GM12875 (cell line): ENCODE measurements at regions not wholly inside any gene's neighbourhood (a gene's known extent, or its start where the extent isn't known, plus 50 kb on each side); places are given as distances from the start of the nearest gene placed in this dataset.

ENCODE experiments used
- H3K4me3 ChIP-seq: one replicate; pipeline ENCODE4 v1.5.1; 2011; ENCODE audit warnings: low read depth, low read length, control low read depth
- TF ChIP-seq, protein P1 (sequence below): IDR thresholded peaks from 2 replicates; pipeline ENCODE4 v1.5.1; 2011; ENCODE audit warnings: low read depth, mild to moderate bottlenecking, control low read depth, inconsistent platforms, low read length, moderate library complexity, borderline replicate concordance; ENCODE audit not compliant: insufficient read depth

DNA sequence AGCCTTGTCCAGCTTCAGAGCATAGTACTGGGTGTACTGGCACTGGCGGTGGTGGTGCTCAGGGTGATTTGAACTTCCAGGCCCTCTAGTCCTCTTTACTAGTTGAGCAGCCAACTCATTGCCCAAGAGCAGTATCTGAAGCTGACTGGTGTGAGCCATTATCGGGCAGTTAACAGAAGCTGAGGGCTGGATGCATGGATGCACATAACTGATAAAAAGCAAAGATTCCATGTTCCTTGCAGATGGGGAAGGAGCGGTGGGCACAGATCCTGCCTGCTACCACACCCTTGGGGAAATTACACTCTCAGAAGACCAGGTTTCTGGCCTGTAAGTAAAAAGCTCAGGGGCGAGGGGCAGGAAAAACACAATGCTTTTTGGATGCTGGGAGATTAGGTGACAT lies 499.4 kb upstream of the ARGLU1 start:
- no peak overlapping the region for H3K4me3 ChIP-seq
- TF ChIP-seq, protein P1, sequence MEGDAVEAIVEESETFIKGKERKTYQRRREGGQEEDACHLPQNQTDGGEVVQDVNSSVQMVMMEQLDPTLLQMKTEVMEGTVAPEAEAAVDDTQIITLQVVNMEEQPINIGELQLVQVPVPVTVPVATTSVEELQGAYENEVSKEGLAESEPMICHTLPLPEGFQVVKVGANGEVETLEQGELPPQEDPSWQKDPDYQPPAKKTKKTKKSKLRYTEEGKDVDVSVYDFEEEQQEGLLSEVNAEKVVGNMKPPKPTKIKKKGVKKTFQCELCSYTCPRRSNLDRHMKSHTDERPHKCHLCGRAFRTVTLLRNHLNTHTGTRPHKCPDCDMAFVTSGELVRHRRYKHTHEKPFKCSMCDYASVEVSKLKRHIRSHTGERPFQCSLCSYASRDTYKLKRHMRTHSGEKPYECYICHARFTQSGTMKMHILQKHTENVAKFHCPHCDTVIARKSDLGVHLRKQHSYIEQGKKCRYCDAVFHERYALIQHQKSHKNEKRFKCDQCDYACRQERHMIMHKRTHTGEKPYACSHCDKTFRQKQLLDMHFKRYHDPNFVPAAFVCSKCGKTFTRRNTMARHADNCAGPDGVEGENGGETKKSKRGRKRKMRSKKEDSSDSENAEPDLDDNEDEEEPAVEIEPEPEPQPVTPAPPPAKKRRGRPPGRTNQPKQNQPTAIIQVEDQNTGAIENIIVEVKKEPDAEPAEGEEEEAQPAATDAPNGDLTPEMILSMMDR = no peak

DNA sequence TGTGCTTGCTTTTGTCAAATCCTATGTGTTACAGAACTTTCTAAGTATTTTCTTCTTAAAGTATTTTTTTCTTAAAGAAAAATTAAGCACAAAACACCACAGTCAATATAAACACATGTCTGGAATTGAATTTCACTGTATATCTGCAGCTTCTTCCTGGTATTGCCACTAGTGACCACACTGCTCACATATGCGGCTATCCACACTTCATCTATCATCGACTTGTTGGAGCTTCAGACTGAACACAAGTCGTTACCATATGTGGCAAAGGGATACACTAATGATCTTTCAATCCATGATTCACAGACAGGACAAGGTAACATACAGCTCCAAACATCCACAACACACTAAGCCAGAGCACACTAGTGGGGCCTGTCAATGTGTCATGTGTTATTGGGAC lies 498.4 kb upstream of the ARGLU1 start:
- TF ChIP-seq, protein P1 = no peak
- no peak overlapping the region for H3K4me3 ChIP-seq

DNA sequence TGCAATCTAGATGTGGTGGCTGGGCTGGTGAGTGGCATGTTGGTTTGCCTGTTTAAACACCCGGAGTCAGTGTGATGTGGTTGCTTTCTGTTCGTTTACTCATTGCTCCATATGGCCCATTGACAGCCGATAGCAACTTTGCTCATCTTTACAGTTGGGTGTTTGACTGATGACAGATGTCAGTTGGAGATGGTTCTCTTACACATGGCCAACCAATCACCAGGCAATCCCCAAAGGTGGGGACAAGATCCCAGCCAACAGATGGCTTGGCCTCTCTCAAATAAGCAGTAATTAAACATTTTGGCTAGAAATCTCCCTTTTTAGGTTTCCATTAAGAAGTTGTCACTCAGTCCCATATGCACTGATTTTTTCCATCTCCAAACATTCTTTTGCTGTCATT lies 497.1 kb upstream of the ARGLU1 start:
- TF ChIP-seq, protein P1 = no peak
- H3K4me3 ChIP-seq = no peak overlapping the region

DNA sequence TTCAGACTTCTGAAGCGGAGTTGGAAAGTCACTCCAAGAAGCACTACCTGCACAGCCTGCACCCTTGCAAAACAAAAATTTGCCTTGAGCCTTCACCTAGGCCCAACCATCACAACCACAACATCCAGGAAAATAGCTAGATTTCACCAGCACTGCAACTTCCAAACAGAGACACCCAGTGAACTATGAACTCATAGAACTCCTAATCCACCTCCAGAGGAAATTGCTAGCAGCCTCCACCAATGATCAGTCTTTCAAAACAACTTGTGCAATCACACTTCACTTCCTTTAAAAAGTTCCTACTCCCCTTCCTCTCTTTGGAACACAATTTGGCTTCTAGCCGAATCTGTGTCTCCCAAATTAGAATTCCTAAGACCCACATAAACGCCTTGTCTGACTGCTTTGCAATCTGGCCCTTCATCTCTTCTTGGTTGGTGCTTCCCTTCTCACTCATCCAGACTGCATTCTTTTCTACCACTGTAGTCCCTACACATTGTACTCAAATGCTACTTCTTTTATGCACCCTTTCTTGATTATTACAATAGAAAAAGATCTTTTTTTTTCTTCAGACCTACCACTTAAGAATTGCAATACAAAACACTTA lies 489.2 kb upstream of the ARGLU1 start:
- TF ChIP-seq, protein P1 = no peak
- H3K4me3 ChIP-seq = no peak overlapping the region

DNA sequence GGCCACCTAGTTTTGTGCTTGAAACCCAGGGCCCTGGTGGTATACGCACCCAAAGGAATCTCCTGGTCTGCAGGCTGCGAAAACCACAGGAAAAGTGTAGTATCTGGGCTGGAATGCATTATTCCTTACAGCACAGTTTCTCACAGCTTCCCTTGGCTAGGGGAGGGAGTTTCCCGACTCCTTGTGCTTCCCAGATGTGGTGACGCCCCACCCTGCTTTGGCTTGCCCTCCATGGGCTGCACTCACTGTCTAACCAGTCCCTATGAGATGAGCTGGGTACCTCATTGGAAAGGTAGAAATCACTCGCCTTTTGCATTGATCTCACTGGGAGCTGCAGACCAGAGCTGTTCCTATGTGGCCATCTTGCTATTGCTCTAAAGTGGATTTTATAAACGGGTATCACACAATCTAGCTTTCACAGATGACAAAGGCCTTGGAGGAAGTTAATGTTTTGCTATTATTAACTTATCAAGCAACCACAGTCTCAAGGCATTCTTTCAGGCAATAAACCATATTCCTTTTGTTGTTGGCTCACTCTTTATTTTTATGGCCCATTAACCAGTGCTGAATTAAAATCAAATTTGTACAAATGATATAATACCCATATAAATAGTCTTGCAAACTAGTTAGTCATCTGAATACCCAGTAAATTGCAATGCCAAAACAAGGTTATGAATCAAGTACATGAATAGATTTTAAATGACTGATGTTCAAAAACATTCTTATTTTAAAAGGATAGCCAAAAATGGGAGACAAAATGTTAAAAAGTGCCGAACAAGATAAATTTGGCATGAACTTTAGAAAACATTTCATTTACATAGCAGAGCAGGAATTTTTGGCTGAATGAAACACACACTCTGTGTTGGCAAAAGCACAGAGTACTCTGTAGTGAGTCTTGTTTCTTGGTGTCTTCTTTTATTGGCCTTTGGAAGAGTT lies 475.4 kb upstream of the ARGLU1 start:
- H3K4me3 ChIP-seq = no peak overlapping the region
- TF ChIP-seq, protein P1 = no peak

DNA sequence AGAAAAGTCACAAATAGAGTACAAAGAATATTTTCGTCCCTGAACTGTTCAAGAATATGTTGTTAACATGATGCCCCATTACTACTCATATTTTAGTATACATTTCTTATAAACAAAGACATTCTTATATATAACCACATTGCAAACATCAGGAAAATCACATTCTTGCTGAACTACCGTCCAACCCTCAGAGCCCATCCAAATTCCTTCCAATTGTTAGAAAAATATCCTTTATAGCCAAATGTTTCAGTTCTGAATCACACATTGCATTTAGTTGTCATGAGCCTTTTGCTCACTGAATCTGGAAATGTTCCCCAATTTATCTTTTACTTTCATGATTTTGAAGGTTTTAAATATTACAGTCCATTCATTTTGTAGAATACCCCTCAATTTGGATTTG lies 467.8 kb upstream of the ARGLU1 start:
- TF ChIP-seq, protein P1 = no peak
- H3K4me3 ChIP-seq = no peak overlapping the region

DNA sequence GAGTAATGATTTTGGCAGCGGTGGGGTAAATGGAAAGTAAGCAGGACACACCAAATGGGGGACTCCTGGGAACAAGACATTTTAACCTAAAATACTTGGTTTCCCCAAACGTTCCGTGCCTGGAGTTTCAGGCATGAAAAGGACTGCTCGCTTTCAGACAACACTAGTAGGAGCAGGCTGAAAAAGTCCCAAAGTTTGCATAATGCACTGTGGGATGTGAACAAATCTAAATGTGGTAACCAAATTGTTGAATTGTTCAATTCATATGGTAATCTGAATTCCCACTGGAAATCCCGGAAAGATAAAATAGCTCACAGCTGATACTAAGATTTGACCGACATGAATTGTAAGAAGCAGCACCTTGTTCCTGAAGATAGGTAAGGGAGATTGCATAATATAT lies 467.2 kb upstream of the ARGLU1 start:
- H3K4me3 ChIP-seq = no peak overlapping the region
- TF ChIP-seq, protein P1 = no peak
